ENCODE measurements at regions not wholly inside any gene's neighbourhood (a gene's known extent, or its start where the extent isn't known, plus 50 kb on each side); places are given as distances from the start of the nearest gene placed in this dataset.

DNA sequence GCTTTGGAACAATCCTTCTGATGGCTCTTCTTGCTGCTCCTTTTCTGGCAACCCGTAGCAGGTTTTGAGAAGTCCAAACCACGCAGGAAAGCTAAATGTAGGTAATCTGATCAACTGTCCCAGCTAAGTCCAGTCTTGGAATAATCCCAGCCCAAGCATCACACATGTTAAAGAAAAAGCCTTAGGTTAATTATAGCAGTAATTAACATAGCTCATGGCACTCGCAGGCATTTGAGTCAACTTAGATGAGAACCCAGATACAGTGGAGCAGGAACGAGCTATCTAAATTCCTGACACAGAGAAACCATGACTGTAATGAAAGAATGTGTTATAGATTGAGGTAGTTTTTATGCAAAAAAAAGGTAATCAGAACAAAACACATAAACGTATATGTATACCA, 844.8 kb downstream of the CDH9 start:
- no peaks in the 10 kb centered on the region for H3K79me2 ChIP-seq (ENCODE audit: insufficient read depth, low read length)
- WGBS (ENCODE audit: low lambda C conversion rate) = 4% methylated on average over 5 of the region's 5 CpGs
- CTCF ChIA-PET (ENCODE audit: low intra/inter-chr PET ratio, low total read pairs) = no interaction called here
- TF ChIP-seq ZSCAN22 (CRISPR knock-in tag; IDR thresholded peaks at IDR 0.05) (no peak), MTERF4 (CRISPR knock-in tag; IDR thresholded peaks at IDR 0.05) (no peak), ZNF788 (CRISPR knock-in tag; IDR thresholded peaks at IDR 0.05; ENCODE audit: borderline replicate concordance) (no peak), FOXP4 (CRISPR knock-in tag; IDR thresholded peaks at IDR 0.05) (no peak), MXD1 (CRISPR knock-in tag; IDR thresholded peaks at IDR 0.05) (no peak), ZNF496 (CRISPR knock-in tag; IDR thresholded peaks at IDR 0.05; ENCODE audit: insufficient replicate concordance) (no peak), ZNF382 (CRISPR knock-in tag; IDR thresholded peaks at IDR 0.05; ENCODE audit: borderline replicate concordance) (no peak), NR2C2 (CRISPR knock-in tag; IDR thresholded peaks at IDR 0.05; ENCODE audit: borderline replicate concordance) (no peak), ZNF12 (CRISPR knock-in tag; IDR thresholded peaks at IDR 0.05) (no peak), CBFB (CRISPR knock-in tag; IDR thresholded peaks at IDR 0.05) (no peak), ARID4A (CRISPR knock-in tag; IDR thresholded peaks at IDR 0.05; ENCODE audit: borderline replicate concordance) (no peak), MAFF (IDR thresholded peaks at IDR 0.05; ENCODE audit: low read depth, low read length) (no peak)
- H4K20me1 ChIP-seq (ENCODE audit: insufficient read depth, low read length) = no peaks in the 10 kb centered on the region
- DNase-seq (ENCODE audit: low spot score) (no peak), ATAC-seq (no peak), FAIRE-seq (no peak)
- no peaks in the 10 kb centered on the region for H3K36me3 ChIP-seq (replicated peaks in 1 of 2; ENCODE audit: control insufficient read depth in 1 of 2, insufficient read depth in 2 of 2, low read length in 2 of 2)
- in situ Hi-C loops (cut with HindIII; ENCODE audit: extremely low pct_ligation_motif_present, low pct_unique_long_range_greater_than_20kb) (no loop called here), intact Hi-C loops (cut with micrococcal nuclease; ENCODE audit: unreplicated experiment) (no loop called here)
- H3K9ac ChIP-seq (ENCODE audit: insufficient read depth, low read depth, low read length) = no peak overlapping the region
- POLR2A ChIA-PET = no interaction called here
- no peaks in the 10 kb centered on the region for H3K9me3 ChIP-seq (ENCODE audit: low read length)
- no peak overlapping the region for H2AFZ ChIP-seq (ENCODE audit: low read length)
- no peaks in the 10 kb centered on the region for H3K4me1 ChIP-seq (ENCODE audit: insufficient read depth, low read length)
- no TSS peak for BruUV-seq (replicated peaks)
- H3K4me2 ChIP-seq (ENCODE audit: low read depth, low read length) = no peak overlapping the region
- H3K4me3 ChIP-seq (replicated peaks in 1 of 3; ENCODE audit: insufficient read depth in 1 of 3, low read depth in 2 of 3, low read length in 3 of 3) = no peak overlapping the region
- no peak overlapping the region for H3K27ac ChIP-seq (ENCODE audit: extremely low read length, insufficient read depth, low read length)
- H3K27me3 ChIP-seq (ENCODE audit: control insufficient read depth in 1 of 2, insufficient read depth in 2 of 2, low read length in 2 of 2) = no peaks in the 10 kb centered on the region
